H1 (cell line): ENCODE measurements at regions not wholly inside any gene's neighbourhood (a gene's known extent, or its start where the extent isn't known, plus 50 kb on each side); places are given as distances from the start of the nearest gene placed in this dataset.

Experiments used
- PHF8 ChIP-seq: fragments of 200-600 bp; sonication (generic); conservative IDR thresholded peaks from 2 replicates; pipeline ENCODE4 v1.7.1; 2012; ENCODE audit warnings: low read depth, mild to moderate bottlenecking, inconsistent platforms, low read length, moderate library complexity
- POU5F1 ChIP-seq: IDR thresholded peaks from 2 replicates; pipeline ENCODE4 v1.6.1; 2011; ENCODE audit warnings: low read depth, mild to moderate bottlenecking, low read length, moderate library complexity

DNA sequence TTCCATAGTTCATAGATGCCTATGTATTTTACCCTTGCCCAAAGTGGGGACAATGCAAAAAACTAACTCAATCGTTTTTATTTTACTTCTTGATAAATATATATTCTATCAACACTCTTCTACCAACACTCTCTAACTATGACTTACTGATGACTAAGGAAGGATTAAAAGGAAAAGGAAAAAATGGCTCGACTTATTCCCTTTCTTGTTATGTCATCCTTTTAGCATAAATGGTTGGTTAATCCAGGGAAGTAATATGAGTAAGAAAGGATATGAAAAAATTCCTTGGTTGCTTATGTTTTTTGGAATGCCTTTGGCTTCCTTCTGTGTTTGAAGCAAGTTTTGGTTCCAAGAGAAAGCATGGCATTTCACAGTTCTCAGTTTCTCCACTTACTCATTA is 1087.1 kb downstream of the C4orf33 start (continued):
- TF ChIP-seq POU5F1 = no peak
- no peak for TF ChIP-seq PHF8
